Osteoblast (primary cell): ENCODE measurements at regions not wholly inside any gene's neighbourhood (a gene's known extent, or its start where the extent isn't known, plus 50 kb on each side); places are given as distances from the start of the nearest gene placed in this dataset.

Experiments
- DNase-seq: peaks from one replicate; pipeline ENCODE4 v3.0.0; 2011; ENCODE audit warnings: low spot score, mixed read lengths; ENCODE audit not compliant: insufficient read length; ENCODE audit errors: missing footprints
- H2AFZ ChIP-seq: 2 replicates; pipeline ENCODE4 v1.6.0; 2011; ENCODE audit warnings: mild to moderate bottlenecking, low read length
- H3K27ac ChIP-seq: 2 replicates; pipeline ENCODE4 v1.5.1; 2011; ENCODE audit warnings: mild to moderate bottlenecking, low read depth, low read length, moderate library complexity
- H3K27me3 ChIP-seq: 2 replicates; pipeline ENCODE4 v1.6.0; 2012; ENCODE audit warnings: mild to moderate bottlenecking, control low read depth, inconsistent platforms, low read length, moderate library complexity; ENCODE audit not compliant: insufficient read depth
- H3K36me3 ChIP-seq: 2 replicates; pipeline ENCODE4 v1.5.1; 2011; ENCODE audit warnings: mild to moderate bottlenecking, low read length, control low read depth, moderate library complexity; ENCODE audit not compliant: insufficient read depth
- H3K4me1 ChIP-seq: 2 replicates; pipeline ENCODE4 v1.5.1; 2011; ENCODE audit warnings: mild to moderate bottlenecking, low read length, control low read depth, moderate library complexity; ENCODE audit not compliant: insufficient read depth
- H3K4me2 ChIP-seq: 2 replicates; pipeline ENCODE4 v1.6.0; 2011; ENCODE audit warnings: mild to moderate bottlenecking, low read length; ENCODE audit not compliant: insufficient read depth
- H3K4me3 ChIP-seq: fragments of 200-600 bp; sonication (generic); 3 replicates; pipeline ENCODE4 v1.5.1; 2012; ENCODE audit warnings: mild to moderate bottlenecking, low read length, inconsistent platforms; ENCODE audit not compliant: insufficient read depth
- H3K79me2 ChIP-seq: 2 replicates; pipeline ENCODE4 v1.6.0; 2012; ENCODE audit warnings: mild to moderate bottlenecking, low read length, control low read depth, inconsistent platforms; ENCODE audit not compliant: insufficient read depth
- H3K9me3 ChIP-seq: 2 replicates; pipeline ENCODE4 v1.5.1; 2011; ENCODE audit warnings: low read depth, low read length, control low read depth
- H4K20me1 ChIP-seq: 2 replicates; pipeline ENCODE4 v1.6.0; 2012; ENCODE audit warnings: mild to moderate bottlenecking, low read length, control low read depth; ENCODE audit not compliant: insufficient read depth
- TF ChIP-seq, protein P1 (sequence below): IDR thresholded peaks from 2 replicates; pipeline ENCODE4 v1.5.1; 2011; ENCODE audit warnings: mild to moderate bottlenecking, low read depth, low read length, moderate library complexity; ENCODE audit errors: extremely low read depth

DNA sequence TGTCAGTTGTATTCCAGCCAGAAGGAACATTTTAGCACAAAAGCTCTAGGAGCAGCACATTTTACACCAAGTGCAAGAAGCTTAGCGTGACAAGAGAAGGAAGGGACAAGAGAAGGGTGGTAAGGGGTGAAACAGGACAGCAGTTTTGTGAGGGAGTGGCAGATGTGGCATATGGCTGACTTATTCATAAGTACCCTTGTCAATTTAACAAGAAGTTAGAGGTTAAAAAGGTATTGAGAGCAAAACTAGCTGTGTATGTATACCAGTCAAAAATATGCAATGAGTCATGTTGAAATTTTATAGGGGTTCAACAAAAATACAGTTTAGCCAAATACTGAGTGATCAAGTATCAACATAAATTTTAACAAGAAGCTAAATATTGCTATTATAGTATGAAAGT lies 561.5 kb upstream of the POT1 start:
- H3K36me3 ChIP-seq: no peaks in the 10 kb centered on the region
- no peak overlapping the region for H3K27ac ChIP-seq

GRCh38 chr7:125490167-125490566 lies 560.5 kb upstream of the POT1 start:
- H3K36me3 ChIP-seq: no peaks in the 10 kb centered on the region
- no peak for DNase-seq
- no peaks in the 10 kb centered on the region for H3K9me3 ChIP-seq
- H3K4me2 ChIP-seq: no peak overlapping the region
- no peaks in the 10 kb centered on the region for H3K27me3 ChIP-seq
- H4K20me1 ChIP-seq: no peaks in the 10 kb centered on the region
- no peaks in the 10 kb centered on the region for H3K4me1 ChIP-seq
- H3K27ac ChIP-seq: no peak overlapping the region
- no peak overlapping the region for H2AFZ ChIP-seq
- H3K79me2 ChIP-seq: no peaks in the 10 kb centered on the region
- TF ChIP-seq, protein P1, sequence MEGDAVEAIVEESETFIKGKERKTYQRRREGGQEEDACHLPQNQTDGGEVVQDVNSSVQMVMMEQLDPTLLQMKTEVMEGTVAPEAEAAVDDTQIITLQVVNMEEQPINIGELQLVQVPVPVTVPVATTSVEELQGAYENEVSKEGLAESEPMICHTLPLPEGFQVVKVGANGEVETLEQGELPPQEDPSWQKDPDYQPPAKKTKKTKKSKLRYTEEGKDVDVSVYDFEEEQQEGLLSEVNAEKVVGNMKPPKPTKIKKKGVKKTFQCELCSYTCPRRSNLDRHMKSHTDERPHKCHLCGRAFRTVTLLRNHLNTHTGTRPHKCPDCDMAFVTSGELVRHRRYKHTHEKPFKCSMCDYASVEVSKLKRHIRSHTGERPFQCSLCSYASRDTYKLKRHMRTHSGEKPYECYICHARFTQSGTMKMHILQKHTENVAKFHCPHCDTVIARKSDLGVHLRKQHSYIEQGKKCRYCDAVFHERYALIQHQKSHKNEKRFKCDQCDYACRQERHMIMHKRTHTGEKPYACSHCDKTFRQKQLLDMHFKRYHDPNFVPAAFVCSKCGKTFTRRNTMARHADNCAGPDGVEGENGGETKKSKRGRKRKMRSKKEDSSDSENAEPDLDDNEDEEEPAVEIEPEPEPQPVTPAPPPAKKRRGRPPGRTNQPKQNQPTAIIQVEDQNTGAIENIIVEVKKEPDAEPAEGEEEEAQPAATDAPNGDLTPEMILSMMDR: no peak
- no peak overlapping the region for H3K4me3 ChIP-seq

More for the DNA sequence above, 561.5 kb upstream of the POT1 start:
- H3K27me3 ChIP-seq: no peaks in the 10 kb centered on the region
- no peak overlapping the region for H3K4me2 ChIP-seq
- H4K20me1 ChIP-seq: no peaks in the 10 kb centered on the region
- no peak for DNase-seq
- TF ChIP-seq, protein P1: no peak
- H2AFZ ChIP-seq: no peak overlapping the region
- no peaks in the 10 kb centered on the region for H3K9me3 ChIP-seq
- H3K4me3 ChIP-seq: no peak overlapping the region
- no peaks in the 10 kb centered on the region for H3K79me2 ChIP-seq
- H3K4me1 ChIP-seq: no peaks in the 10 kb centered on the region

DNA sequence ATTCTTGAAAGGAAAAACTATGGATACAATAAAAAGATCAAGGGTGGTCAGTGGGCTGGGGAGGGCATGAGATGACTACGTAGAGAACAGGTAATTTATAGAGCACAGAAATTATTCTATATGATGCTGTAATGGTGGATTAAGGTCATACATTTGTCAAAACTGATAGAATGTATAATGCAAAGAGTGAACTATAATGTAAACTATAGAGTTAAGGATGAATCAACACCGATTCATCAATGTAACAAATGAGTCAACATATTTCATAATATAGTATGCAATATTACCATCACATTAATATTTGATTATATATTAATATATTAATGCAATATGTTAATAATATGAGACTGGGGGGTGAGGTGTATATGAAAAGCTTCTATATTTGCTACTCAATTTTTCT lies 555.6 kb upstream of the POT1 start:
- Histone ChIP-seq H3K4me2 (no peak overlapping the region), H3K27ac (no peak overlapping the region), H3K27me3 (no peaks in the 10 kb centered on the region), H4K20me1 (no peaks in the 10 kb centered on the region), H3K79me2 (no peaks in the 10 kb centered on the region), H2AFZ (no peak overlapping the region), H3K9me3 (no peaks in the 10 kb centered on the region), H3K36me3 (no peaks in the 10 kb centered on the region), H3K4me3 (no peak overlapping the region), H3K4me1 (no peaks in the 10 kb centered on the region)
- TF ChIP-seq, protein P1: no peak
- no peak for DNase-seq

- H3K27ac ChIP-seq: no peak overlapping the region
- H2AFZ ChIP-seq: no peak overlapping the region
- H3K27me3 ChIP-seq: no peaks in the 10 kb centered on the region
- TF ChIP-seq, protein P1: no peak
- H3K4me2 ChIP-seq: no peak overlapping the region
- H3K36me3 ChIP-seq: no peaks in the 10 kb centered on the region
- no peaks in the 10 kb centered on the region for H4K20me1 ChIP-seq
- no peaks in the 10 kb centered on the region for H3K4me1 ChIP-seq
- no peak for DNase-seq
- no peak overlapping the region for H3K4me3 ChIP-seq
- H3K9me3 ChIP-seq: no peaks in the 10 kb centered on the region
- no peaks in the 10 kb centered on the region for H3K79me2 ChIP-seq
Observed at GRCh38 chr7:125484755-125485154, 555.1 kb upstream of the POT1 start.
